ENCODE measurements at regions not wholly inside any gene's neighbourhood (a gene's known extent, or its start where the extent isn't known, plus 50 kb on each side); places are given as distances from the start of the nearest gene placed in this dataset.

GRCh38 chr2:2926858-2927175, 450.8 kb downstream of the EIPR1 start:
- no peak for TF ChIP-seq CTCF (IDR thresholded peaks at IDR 0.05; ENCODE audit: insufficient read depth, low read length)
- no peak overlapping the region for H3K4me3 ChIP-seq (ENCODE audit: low read depth, low read length)
- no peak for DNase-seq (ENCODE audit: low read depth)

DNA sequence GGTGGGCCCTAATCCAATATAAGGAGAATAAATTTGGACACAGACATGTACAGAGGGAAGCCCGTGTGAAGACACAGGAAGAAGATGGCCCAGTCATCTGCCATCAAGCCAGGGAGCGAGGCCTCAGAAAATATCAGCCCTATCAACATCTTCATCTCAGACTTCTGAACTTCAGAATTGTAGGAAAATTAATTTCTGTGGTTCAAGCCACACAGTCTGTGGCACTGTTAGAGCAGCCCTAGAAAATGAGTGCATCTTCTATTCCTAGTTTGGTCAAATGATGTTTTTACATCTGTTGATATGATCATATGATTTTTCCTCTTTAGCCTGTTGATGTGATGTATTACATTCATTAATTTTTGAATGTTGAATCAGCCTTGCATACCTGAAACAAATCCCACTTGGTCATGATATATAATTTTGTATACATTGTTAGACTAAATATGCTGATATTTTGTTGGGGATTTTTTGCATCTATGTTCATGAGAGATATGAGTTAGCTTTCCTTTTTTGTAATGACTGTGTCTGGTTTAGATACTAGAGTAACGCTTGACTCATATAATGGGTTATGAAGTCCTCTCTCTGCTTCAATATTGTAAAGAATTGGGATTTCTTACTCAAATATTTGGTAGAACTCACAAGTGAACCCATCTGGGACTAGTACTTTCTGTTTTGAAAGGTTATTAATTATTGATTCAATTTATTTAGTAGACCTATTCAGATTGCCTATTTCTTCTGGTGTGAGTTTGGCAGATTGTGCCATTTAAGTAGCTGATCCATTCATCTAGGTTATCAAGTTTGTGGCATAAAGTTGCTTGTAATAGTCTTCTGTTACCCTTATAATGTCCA, 451.4 kb downstream of the EIPR1 start:
- DNase-seq (ENCODE audit: low read depth): no peak
- no peak for TF ChIP-seq CTCF (IDR thresholded peaks at IDR 0.05; ENCODE audit: insufficient read depth, low read length)
- no peak overlapping the region for H3K4me3 ChIP-seq (ENCODE audit: low read depth, low read length)

DNA sequence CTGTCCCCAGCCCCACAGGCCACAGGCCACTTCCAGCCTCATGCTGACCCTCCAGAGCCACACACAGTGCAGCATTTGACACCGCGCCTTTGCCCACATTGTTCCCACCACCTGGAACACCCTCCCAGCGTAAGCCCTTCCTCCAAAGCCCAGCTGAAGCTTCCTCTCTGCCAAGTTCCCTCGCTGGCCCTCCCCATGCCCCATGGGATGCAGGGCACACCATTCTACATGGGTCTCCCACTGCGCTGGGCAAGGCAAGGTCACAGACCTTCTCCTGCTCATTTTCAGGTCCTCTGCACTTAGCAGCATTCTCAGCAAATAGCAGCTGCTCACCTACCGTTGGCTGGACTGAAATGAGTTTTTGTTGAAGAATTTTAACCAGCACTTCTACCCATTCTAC, 455.5 kb downstream of the EIPR1 start:
- no peak for DNase-seq (ENCODE audit: low read depth)
- no peak overlapping the region for H3K4me3 ChIP-seq (ENCODE audit: low read depth, low read length)
- no peak for TF ChIP-seq CTCF (IDR thresholded peaks at IDR 0.05; ENCODE audit: insufficient read depth, low read length)

DNA sequence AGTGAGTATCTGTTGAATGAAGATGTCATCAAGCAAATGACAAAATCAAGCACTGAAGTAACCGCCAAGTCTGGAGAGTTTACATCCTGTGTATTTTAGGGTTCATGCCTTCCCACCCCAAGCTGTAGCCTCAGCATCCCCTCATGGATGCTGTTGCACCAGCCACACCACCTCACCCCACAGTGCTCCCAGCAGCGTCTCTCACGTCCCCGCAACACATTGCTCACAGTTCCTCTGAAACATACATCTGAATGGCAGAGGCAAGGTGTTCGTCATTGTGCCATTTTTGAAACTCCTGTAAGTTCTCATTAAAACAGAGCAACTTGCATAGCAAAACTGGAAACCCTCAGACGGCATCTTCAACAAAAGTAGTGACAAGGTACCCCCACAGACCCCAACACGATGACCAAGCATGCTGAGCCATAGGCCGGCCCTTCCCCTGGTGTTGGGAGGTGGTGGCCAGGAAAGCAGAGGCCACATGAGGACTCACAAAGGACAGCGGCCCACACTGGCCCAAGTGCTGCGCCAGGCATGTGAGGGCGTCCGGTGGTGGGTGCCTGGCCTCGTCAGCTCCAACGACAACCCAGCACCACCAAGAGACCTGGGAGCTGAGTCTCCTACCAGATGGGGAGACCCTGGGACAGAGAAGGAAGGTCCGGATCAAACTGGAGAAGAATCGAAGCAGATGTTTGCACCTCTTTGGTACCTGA, 456.5 kb downstream of the EIPR1 start:
- H3K4me3 ChIP-seq (ENCODE audit: low read depth, low read length): no peak overlapping the region
- TF ChIP-seq CTCF (IDR thresholded peaks at IDR 0.05; ENCODE audit: insufficient read depth, low read length): no peak
- no peak for DNase-seq (ENCODE audit: low read depth)

GRCh38 chr2:2919574-2920365, 457.8 kb downstream of the EIPR1 start:
- no peak overlapping the region for H3K4me3 ChIP-seq (ENCODE audit: low read depth, low read length)
- no peak for DNase-seq (ENCODE audit: low read depth)
- TF ChIP-seq CTCF (IDR thresholded peaks at IDR 0.05; ENCODE audit: insufficient read depth, low read length): no peak

- DNase-seq (ENCODE audit: low read depth): no peak
- no peak overlapping the region for H3K4me3 ChIP-seq (ENCODE audit: low read depth, low read length)
- no peak for TF ChIP-seq CTCF (IDR thresholded peaks at IDR 0.05; ENCODE audit: insufficient read depth, low read length)
Observed at GRCh38 chr2:2919026-2919425, 458.6 kb downstream of the EIPR1 start.

Data from fibroblast of the aortic adventitia (primary cell).